Loucy (cell line): ENCODE measurements at regions not wholly inside any gene's neighbourhood (a gene's known extent, or its start where the extent isn't known, plus 50 kb on each side); places are given as distances from the start of the nearest gene placed in this dataset.
"Not testable (repeated sequence)": the region's sequence is repeated elsewhere in the genome, so short reads cannot be mapped to it uniquely, and the experiment has no call there.

Experiments
- H2AFZ ChIP-seq: fragments of 200-600 bp; sonication (generic); 2 replicates; pipeline ENCODE4 v1.6.0; 2016; ENCODE audit warnings: antibody characterized with exemption, mild to moderate bottlenecking, low read length, moderate library complexity
- H3F3A ChIP-seq: fragments of 200-600 bp; 2 replicates; pipeline ENCODE4 v1.6.0; 2016; ENCODE audit warnings: antibody characterized with exemption, low read depth, mild to moderate bottlenecking
- H3K27me3 ChIP-seq: fragments of 200-600 bp; sonication (generic); 2 replicates; pipeline ENCODE4 v1.6.1; 2014; ENCODE audit warnings: low read length, mild to moderate bottlenecking; ENCODE audit not compliant: insufficient read depth, poor library complexity, severe bottlenecking
- H3K36me3 ChIP-seq: fragments of 200-600 bp; sonication (generic); 2 replicates; pipeline ENCODE4 v1.6.1; 2016; ENCODE audit warnings: low read length; ENCODE audit not compliant: insufficient read depth
- H3K4me1 ChIP-seq: fragments of 200-600 bp; sonication (generic); 2 replicates; pipeline ENCODE4 v1.5.1; 2014; ENCODE audit warnings: low read length, mild to moderate bottlenecking; ENCODE audit not compliant: insufficient read depth, poor library complexity, severe bottlenecking
- H3K4me2 ChIP-seq: fragments of 200-600 bp; sonication (generic); 2 replicates; pipeline ENCODE4 v1.6.0; 2014; ENCODE audit warnings: antibody characterized with exemption, low read length, low read depth, mild to moderate bottlenecking; ENCODE audit not compliant: poor library complexity, severe bottlenecking
- H3K4me3 ChIP-seq: fragments of 200-600 bp; sonication (generic); 2 replicates; pipeline ENCODE4 v1.5.1; 2014; ENCODE audit warnings: low read length, mild to moderate bottlenecking, mixed read lengths; ENCODE audit not compliant: poor library complexity, severe bottlenecking
- H3K79me2 ChIP-seq: fragments of 200-600 bp; sonication (generic); 2 replicates; pipeline ENCODE4 v1.6.1; 2014; ENCODE audit warnings: low read length; ENCODE audit not compliant: insufficient read depth
- H3K9ac ChIP-seq: fragments of 200-600 bp; sonication (generic); 2 replicates; pipeline ENCODE4 v1.6.0; 2014; ENCODE audit warnings: mild to moderate bottlenecking, low read depth, low read length, moderate library complexity; ENCODE audit not compliant: poor library complexity, severe bottlenecking
- H3K9me2 ChIP-seq: fragments of 200-600 bp; sonication (generic); replicated peaks from 2 replicates; pipeline ENCODE4 v1.6.1; 2016; ENCODE audit warnings: low read depth, low read length, mixed read lengths
- H3K9me3 ChIP-seq: fragments of 200-600 bp; sonication (generic); 2 replicates; pipeline ENCODE4 v1.6.1; 2014; ENCODE audit warnings: mild to moderate bottlenecking, antibody characterized with exemption, low read length, low read depth; ENCODE audit not compliant: insufficient read depth
- H4K20me1 ChIP-seq: fragments of 200-600 bp; sonication (generic); 2 replicates; pipeline ENCODE4 v1.6.0; 2014; ENCODE audit warnings: antibody characterized with exemption, low read length, mild to moderate bottlenecking; ENCODE audit not compliant: insufficient read depth, poor library complexity, severe bottlenecking
- EZH2phosphoT487 ChIP-seq: fragments of 200-600 bp; IDR thresholded peaks from 2 replicates; pipeline ENCODE4 v1.6.1; 2018; ENCODE audit warnings: antibody characterized with exemption, mild to moderate bottlenecking, moderate library complexity, borderline replicate concordance
- TF ChIP-seq, protein P1 (sequence below): fragments of 200-600 bp; sonication (generic); conservative IDR thresholded peaks from 2 replicates; pipeline ENCODE4 v1.5.1; 2014; ENCODE audit warnings: mild to moderate bottlenecking, antibody characterized with exemption, low read length

DNA sequence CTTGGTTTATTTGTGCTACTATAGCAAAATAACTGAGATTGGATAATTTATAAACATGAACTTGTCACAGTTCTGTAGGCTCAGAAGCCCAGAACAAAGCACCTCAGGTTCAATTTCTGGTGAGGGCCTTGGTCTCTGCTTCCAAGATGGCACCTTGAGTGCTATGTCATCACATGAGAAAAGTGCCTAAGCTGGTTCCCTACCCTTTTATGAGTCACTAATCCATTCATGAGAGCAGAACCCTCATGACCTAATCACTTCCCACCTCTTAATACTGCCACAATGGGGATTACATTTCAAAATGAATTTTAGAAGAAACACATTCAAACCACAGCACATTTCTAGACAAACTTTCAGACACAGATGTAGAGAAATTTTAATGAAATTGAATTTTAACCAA is 98.2 kb upstream of the PRSS3 start:
- H4K20me1 ChIP-seq: no peaks in the 10 kb centered on the region
- no peak overlapping the region for H3K9ac ChIP-seq
- peaks cover 10% of the 10 kb centered on the region for H3K4me1 ChIP-seq
- no peak overlapping the region for H2AFZ ChIP-seq
- H3K4me2 ChIP-seq: no peak overlapping the region
- H3K9me2 ChIP-seq: no peaks in the 10 kb centered on the region
- no peaks in the 10 kb centered on the region for H3K79me2 ChIP-seq
- no peak for TF ChIP-seq EZH2phosphoT487
- H3F3A ChIP-seq: no peaks in the 10 kb centered on the region
- H3K4me3 ChIP-seq: no peak overlapping the region
- no peaks in the 10 kb centered on the region for H3K9me3 ChIP-seq
- no peaks in the 10 kb centered on the region for H3K27me3 ChIP-seq
- no peaks in the 10 kb centered on the region for H3K36me3 ChIP-seq

DNA sequence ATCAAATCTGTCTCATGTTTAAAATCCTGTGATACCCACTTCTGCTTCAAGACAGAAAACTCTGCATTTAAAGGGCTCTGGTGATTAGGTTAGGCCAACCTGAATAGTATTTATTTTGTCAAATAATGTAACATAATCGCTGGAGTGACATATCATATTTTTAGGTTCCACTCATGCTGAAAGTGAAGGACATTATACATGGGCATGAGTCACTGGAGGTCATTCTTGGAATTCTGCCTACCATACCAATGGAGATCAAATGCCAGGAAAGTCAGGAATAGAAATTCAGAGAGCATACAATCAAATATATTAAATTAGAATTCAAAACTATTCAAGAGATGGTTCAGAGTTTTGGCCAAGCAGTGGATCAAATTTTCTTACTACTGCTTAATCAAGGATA is 97.1 kb upstream of the PRSS3 start:
- H3K4me1 ChIP-seq: peaks cover 10% of the 10 kb centered on the region
- H3K4me3 ChIP-seq: no peak overlapping the region

DNA sequence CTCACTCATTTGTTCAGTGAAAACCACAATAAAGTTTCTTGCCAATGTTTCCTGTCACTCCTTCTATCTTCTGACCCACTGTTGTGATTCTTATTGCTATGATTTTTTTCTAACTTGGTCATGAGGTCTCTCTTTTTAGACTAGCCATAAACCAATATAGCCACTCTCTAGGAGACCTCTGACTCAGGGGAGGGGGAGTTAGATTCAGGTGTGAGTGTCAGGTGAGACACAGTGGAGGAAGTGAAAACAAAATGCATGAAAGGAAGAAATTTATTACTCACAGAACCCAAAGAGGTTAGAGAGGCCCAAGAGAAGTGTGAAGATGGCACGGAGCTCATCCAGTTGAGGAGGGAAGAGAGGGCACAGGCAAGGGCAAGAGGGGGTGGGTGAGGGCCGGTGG is 94.4 kb upstream of the PRSS3 start:
- not testable (repeated sequence) for H3K79me2 ChIP-seq, H3K9ac ChIP-seq

More for the DNA sequence above, 97.1 kb upstream of the PRSS3 start:
- H3K79me2 ChIP-seq: no peaks in the 10 kb centered on the region
- H3K9me3 ChIP-seq: no peaks in the 10 kb centered on the region
- H3F3A ChIP-seq: no peaks in the 10 kb centered on the region
- no peak overlapping the region for H3K4me2 ChIP-seq
- H2AFZ ChIP-seq: no peak overlapping the region
- TF ChIP-seq EZH2phosphoT487: no peak
- TF ChIP-seq, protein P1, sequence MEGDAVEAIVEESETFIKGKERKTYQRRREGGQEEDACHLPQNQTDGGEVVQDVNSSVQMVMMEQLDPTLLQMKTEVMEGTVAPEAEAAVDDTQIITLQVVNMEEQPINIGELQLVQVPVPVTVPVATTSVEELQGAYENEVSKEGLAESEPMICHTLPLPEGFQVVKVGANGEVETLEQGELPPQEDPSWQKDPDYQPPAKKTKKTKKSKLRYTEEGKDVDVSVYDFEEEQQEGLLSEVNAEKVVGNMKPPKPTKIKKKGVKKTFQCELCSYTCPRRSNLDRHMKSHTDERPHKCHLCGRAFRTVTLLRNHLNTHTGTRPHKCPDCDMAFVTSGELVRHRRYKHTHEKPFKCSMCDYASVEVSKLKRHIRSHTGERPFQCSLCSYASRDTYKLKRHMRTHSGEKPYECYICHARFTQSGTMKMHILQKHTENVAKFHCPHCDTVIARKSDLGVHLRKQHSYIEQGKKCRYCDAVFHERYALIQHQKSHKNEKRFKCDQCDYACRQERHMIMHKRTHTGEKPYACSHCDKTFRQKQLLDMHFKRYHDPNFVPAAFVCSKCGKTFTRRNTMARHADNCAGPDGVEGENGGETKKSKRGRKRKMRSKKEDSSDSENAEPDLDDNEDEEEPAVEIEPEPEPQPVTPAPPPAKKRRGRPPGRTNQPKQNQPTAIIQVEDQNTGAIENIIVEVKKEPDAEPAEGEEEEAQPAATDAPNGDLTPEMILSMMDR: no peak
- H4K20me1 ChIP-seq: no peaks in the 10 kb centered on the region
- no peaks in the 10 kb centered on the region for H3K27me3 ChIP-seq
- H3K9ac ChIP-seq: no peak overlapping the region
- no peaks in the 10 kb centered on the region for H3K36me3 ChIP-seq
- no peaks in the 10 kb centered on the region for H3K9me2 ChIP-seq

DNA sequence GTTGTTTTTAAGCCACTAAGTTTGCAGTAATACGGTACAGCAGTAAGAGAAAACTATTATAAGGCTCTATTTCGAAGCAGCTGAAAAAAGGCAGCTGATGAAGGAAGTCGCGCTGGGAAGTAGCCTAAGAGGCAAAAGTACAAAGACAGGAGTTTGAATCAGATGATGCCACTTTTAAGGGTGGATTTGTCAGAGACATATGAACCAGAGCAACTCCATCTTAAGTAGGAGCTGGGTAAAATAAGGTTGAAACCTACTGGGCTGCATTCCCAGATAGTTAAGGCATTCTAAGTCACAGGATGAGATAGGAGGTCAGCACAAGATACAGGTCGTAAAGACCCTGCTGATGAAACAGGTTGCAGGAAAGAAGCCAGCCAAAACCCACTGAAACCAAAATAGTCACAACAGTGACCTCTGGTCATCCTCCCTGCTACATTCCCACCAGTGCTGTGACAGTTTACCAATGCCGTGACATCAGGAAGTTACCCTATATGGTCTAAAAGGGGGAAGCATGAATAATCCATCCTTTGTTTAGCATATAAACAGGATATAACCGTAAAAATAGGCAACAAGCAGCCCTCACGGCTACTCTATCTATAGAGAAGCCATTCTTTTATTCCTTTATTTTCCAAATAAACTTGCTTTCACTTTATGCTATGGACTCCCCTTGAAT is 91.8 kb upstream of the PRSS3 start:
- Histone ChIP-seq H3K36me3 (no peaks in the 10 kb centered on the region), H3K4me1 (peaks cover 10% of the 10 kb centered on the region), H3K9ac (no peak overlapping the region), H4K20me1 (no peaks in the 10 kb centered on the region), H3K27me3 (no peaks in the 10 kb centered on the region), H3K9me3 (peaks cover 3% of the 10 kb centered on the region; the same call in 1 of the 2 replicates), H3K4me3 (no peak overlapping the region), H3K79me2 (no peaks in the 10 kb centered on the region), H3K4me2 (no peak overlapping the region), H3F3A (no peaks in the 10 kb centered on the region), H2AFZ (no peak overlapping the region), H3K9me2 (no peaks in the 10 kb centered on the region)
- TF ChIP-seq, protein P1: no peak
- TF ChIP-seq EZH2phosphoT487: no peak

More for the DNA sequence above, 94.4 kb upstream of the PRSS3 start:
- H3K4me3 ChIP-seq, H4K20me1 ChIP-seq, H3K9me2 ChIP-seq, H2AFZ ChIP-seq, H3K27me3 ChIP-seq, H3F3A ChIP-seq, H3K36me3 ChIP-seq, H3K4me2 ChIP-seq, H3K9me3 ChIP-seq: not testable (repeated sequence)
- peaks cover 10% of the 10 kb centered on the region for H3K4me1 ChIP-seq

DNA sequence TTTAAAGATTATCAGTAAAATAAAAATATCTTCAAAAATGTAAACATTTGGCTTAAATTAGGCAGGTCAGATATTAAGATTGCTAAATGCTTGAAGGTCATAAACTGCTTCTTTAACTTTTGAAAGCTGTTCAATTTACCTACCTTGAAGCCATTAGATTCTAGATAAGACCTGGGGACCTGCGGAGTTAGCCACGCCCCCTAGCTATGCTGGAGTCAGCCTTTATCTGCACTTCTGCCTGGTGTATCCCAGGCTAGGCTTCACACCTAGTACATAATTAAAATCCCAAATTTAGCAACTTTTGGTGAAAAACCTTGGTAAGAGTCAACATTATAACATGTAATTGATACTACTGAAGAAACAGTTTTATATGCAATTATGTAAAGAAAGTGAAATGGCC is 89.9 kb upstream of the PRSS3 start:
- H4K20me1 ChIP-seq, H3K4me1 ChIP-seq, H3K79me2 ChIP-seq, H3K27me3 ChIP-seq, H2AFZ ChIP-seq, H3K4me3 ChIP-seq, H3K9me2 ChIP-seq, H3K9me3 ChIP-seq, H3K9ac ChIP-seq, H3F3A ChIP-seq, H3K36me3 ChIP-seq, H3K4me2 ChIP-seq: not testable (repeated sequence)
